ENCODE measurements at regions not wholly inside any gene's neighbourhood (a gene's known extent, or its start where the extent isn't known, plus 50 kb on each side); places are given as distances from the start of the nearest gene placed in this dataset.

GRCh38 chrX:45748369-45748774, 547.7 kb upstream of the DIPK2B start:
- Histone ChIP-seq H3K27me3 (ENCODE audit: insufficient read depth, low read length) (no peaks in the 10 kb centered on the region), H3K9me3 (ENCODE audit: low read depth, low read length) (no peaks in the 10 kb centered on the region), H3K4me1 (ENCODE audit: insufficient read depth, low read length) (peaks cover 12% of the 10 kb centered on the region), H3K4me3 (ENCODE audit: low read length) (no peak overlapping the region)

- Histone ChIP-seq H3K9me3 (ENCODE audit: low read depth, low read length) (no peaks in the 10 kb centered on the region), H3K27me3 (ENCODE audit: insufficient read depth, low read length) (no peaks in the 10 kb centered on the region), H3K4me1 (ENCODE audit: insufficient read depth, low read length) (peaks cover 7% of the 10 kb centered on the region), H3K4me3 (ENCODE audit: low read length) (no peak overlapping the region)
Observed at GRCh38 chrX:45747905-45748304, 547.2 kb upstream of the DIPK2B start.

- H3K9me3 ChIP-seq (ENCODE audit: low read depth, low read length), result no peaks in the 10 kb centered on the region
- peaks cover 5% of the 10 kb centered on the region for H3K4me1 ChIP-seq (ENCODE audit: insufficient read depth, low read length)
- H3K4me3 ChIP-seq (ENCODE audit: low read length), result no peak overlapping the region
- no peaks in the 10 kb centered on the region for H3K27me3 ChIP-seq (ENCODE audit: insufficient read depth, low read length)
Observed at GRCh38 chrX:45745479-45745878, 544.8 kb upstream of the DIPK2B start.

GRCh38 chrX:45743906-45744625, 543.4 kb upstream of the DIPK2B start:
- H3K27me3 ChIP-seq (ENCODE audit: insufficient read depth, low read length), result no peaks in the 10 kb centered on the region
- no peaks in the 10 kb centered on the region for H3K9me3 ChIP-seq (ENCODE audit: low read depth, low read length)
- H3K4me3 ChIP-seq (ENCODE audit: low read length), result no peak overlapping the region
- no peaks in the 10 kb centered on the region for H3K4me1 ChIP-seq (ENCODE audit: insufficient read depth, low read length)

GRCh38 chrX:45743081-45743533, 542.4 kb upstream of the DIPK2B start:
- Histone ChIP-seq H3K4me1 (ENCODE audit: insufficient read depth, low read length) (no peaks in the 10 kb centered on the region), H3K4me3 (ENCODE audit: low read length) (no peak overlapping the region), H3K9me3 (ENCODE audit: low read depth, low read length) (no peaks in the 10 kb centered on the region), H3K27me3 (ENCODE audit: insufficient read depth, low read length) (no peaks in the 10 kb centered on the region)

GRCh38 chrX:45740291-45740690, 539.6 kb upstream of the DIPK2B start:
- no peaks in the 10 kb centered on the region for H3K9me3 ChIP-seq (ENCODE audit: low read depth, low read length)
- H3K27me3 ChIP-seq (ENCODE audit: insufficient read depth, low read length), result no peaks in the 10 kb centered on the region
- no peaks in the 10 kb centered on the region for H3K4me1 ChIP-seq (ENCODE audit: insufficient read depth, low read length)
- H3K4me3 ChIP-seq (ENCODE audit: low read length), result no peak overlapping the region

GRCh38 chrX:45735571-45735970, 534.9 kb upstream of the DIPK2B start:
- Histone ChIP-seq H3K27me3 (ENCODE audit: insufficient read depth, low read length) (no peaks in the 10 kb centered on the region), H3K4me3 (ENCODE audit: low read length) (no peak overlapping the region), H3K9me3 (ENCODE audit: low read depth, low read length) (no peaks in the 10 kb centered on the region), H3K4me1 (ENCODE audit: insufficient read depth, low read length) (no peaks in the 10 kb centered on the region)

- H3K9me3 ChIP-seq (ENCODE audit: low read depth, low read length), result no peaks in the 10 kb centered on the region
- H3K27me3 ChIP-seq (ENCODE audit: insufficient read depth, low read length), result no peaks in the 10 kb centered on the region
- H3K4me3 ChIP-seq (ENCODE audit: low read length), result no peak overlapping the region
- H3K4me1 ChIP-seq (ENCODE audit: insufficient read depth, low read length), result no peaks in the 10 kb centered on the region
Observed at GRCh38 chrX:45731448-45731847, 530.8 kb upstream of the DIPK2B start.

- no peaks in the 10 kb centered on the region for H3K9me3 ChIP-seq (ENCODE audit: low read depth, low read length)
- H3K27me3 ChIP-seq (ENCODE audit: insufficient read depth, low read length), result no peaks in the 10 kb centered on the region
- H3K4me3 ChIP-seq (ENCODE audit: low read length), result no peak overlapping the region
- H3K4me1 ChIP-seq (ENCODE audit: insufficient read depth, low read length), result no peaks in the 10 kb centered on the region
Observed at GRCh38 chrX:45727761-45728160, 527.1 kb upstream of the DIPK2B start.

GRCh38 chrX:45722471-45722870, 521.8 kb upstream of the DIPK2B start:
- H3K4me3 ChIP-seq (ENCODE audit: low read length), result no peak overlapping the region
- H3K9me3 ChIP-seq (ENCODE audit: low read depth, low read length), result no peaks in the 10 kb centered on the region
- H3K27me3 ChIP-seq (ENCODE audit: insufficient read depth, low read length), result no peaks in the 10 kb centered on the region
- no peaks in the 10 kb centered on the region for H3K4me1 ChIP-seq (ENCODE audit: insufficient read depth, low read length)

- no peaks in the 10 kb centered on the region for H3K9me3 ChIP-seq (ENCODE audit: low read depth, low read length)
- H3K4me1 ChIP-seq (ENCODE audit: insufficient read depth, low read length), result peaks cover 14% of the 10 kb centered on the region
- H3K27me3 ChIP-seq (ENCODE audit: insufficient read depth, low read length), result no peaks in the 10 kb centered on the region
- H3K4me3 ChIP-seq (ENCODE audit: low read length), result no peak overlapping the region
Observed at GRCh38 chrX:45719751-45720501, 519.2 kb upstream of the DIPK2B start.

- Histone ChIP-seq H3K27me3 (ENCODE audit: insufficient read depth, low read length) (no peaks in the 10 kb centered on the region), H3K4me1 (ENCODE audit: insufficient read depth, low read length) (peaks cover 23% of the 10 kb centered on the region), H3K9me3 (ENCODE audit: low read depth, low read length) (no peaks in the 10 kb centered on the region), H3K4me3 (ENCODE audit: low read length) (no peak overlapping the region)
Observed at GRCh38 chrX:45718676-45719075, 518.0 kb upstream of the DIPK2B start.

GRCh38 chrX:45716750-45717149, 516.1 kb upstream of the DIPK2B start:
- no peaks in the 10 kb centered on the region for H3K27me3 ChIP-seq (ENCODE audit: insufficient read depth, low read length)
- peaks cover 23% of the 10 kb centered on the region for H3K4me1 ChIP-seq (ENCODE audit: insufficient read depth, low read length)
- H3K9me3 ChIP-seq (ENCODE audit: low read depth, low read length), result no peaks in the 10 kb centered on the region
- H3K4me3 ChIP-seq (ENCODE audit: low read length), result no peak overlapping the region

- Histone ChIP-seq H3K4me3 (ENCODE audit: low read length) (no peak overlapping the region), H3K27me3 (ENCODE audit: insufficient read depth, low read length) (no peaks in the 10 kb centered on the region), H3K9me3 (ENCODE audit: low read depth, low read length) (no peaks in the 10 kb centered on the region), H3K4me1 (ENCODE audit: insufficient read depth, low read length) (peaks cover 23% of the 10 kb centered on the region)
Observed at GRCh38 chrX:45715748-45716147, 515.1 kb upstream of the DIPK2B start.

GRCh38 chrX:45714866-45715265, 514.2 kb upstream of the DIPK2B start:
- Histone ChIP-seq H3K9me3 (ENCODE audit: low read depth, low read length) (no peaks in the 10 kb centered on the region), H3K4me1 (ENCODE audit: insufficient read depth, low read length) (peaks cover 23% of the 10 kb centered on the region), H3K27me3 (ENCODE audit: insufficient read depth, low read length) (no peaks in the 10 kb centered on the region), H3K4me3 (ENCODE audit: low read length) (no peak overlapping the region)

GRCh38 chrX:45712067-45712466, 511.4 kb upstream of the DIPK2B start:
- no peaks in the 10 kb centered on the region for H3K9me3 ChIP-seq (ENCODE audit: low read depth, low read length)
- H3K27me3 ChIP-seq (ENCODE audit: insufficient read depth, low read length), result no peaks in the 10 kb centered on the region
- H3K4me3 ChIP-seq (ENCODE audit: low read length), result no peak overlapping the region
- H3K4me1 ChIP-seq (ENCODE audit: insufficient read depth, low read length), result peaks cover 23% of the 10 kb centered on the region

All from mononuclear cell (primary cell).